ENCODE measurements at regions not wholly inside any gene's neighbourhood (a gene's known extent, or its start where the extent isn't known, plus 50 kb on each side); places are given as distances from the start of the nearest gene placed in this dataset.

DNA sequence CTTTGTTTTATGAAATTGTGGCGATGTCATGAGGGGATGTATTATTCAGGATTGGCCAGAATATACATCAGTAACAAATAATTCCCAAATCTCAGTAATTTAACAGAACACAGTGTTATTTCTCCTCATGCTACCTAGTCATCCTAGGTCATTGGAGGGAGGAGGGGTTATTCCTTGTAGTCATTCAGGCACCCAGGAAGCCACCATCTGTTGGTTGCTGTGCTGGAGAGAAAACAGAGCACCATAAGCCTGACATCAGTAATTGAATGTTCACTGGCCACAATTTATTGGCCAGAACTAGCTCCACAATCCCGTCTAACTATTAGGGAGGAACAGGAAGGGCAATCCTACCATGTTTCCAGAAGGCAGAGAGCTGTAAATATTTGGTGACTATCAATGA is 303.5 kb upstream of the CELF4 start:
- TF ChIP-seq CTCF (IDR thresholded peaks at IDR 0.05), result no peak
- TF ChIP-seq POLR2A (IDR thresholded peaks at IDR 0.05), result no peak
